Brain microvascular endothelial cell (primary cell): ENCODE measurements at regions not wholly inside any gene's neighbourhood (a gene's known extent, or its start where the extent isn't known, plus 50 kb on each side); places are given as distances from the start of the nearest gene placed in this dataset.

Experiments used
- DNase-seq: peaks from one replicate; pipeline ENCODE4 v3.0.0-alpha.2; 2020
- H3K27ac ChIP-seq: fragments of 250-450 bp; sonication (Bioruptor Pico); 2 replicates; pipeline ENCODE4 v1.5.1; 2020; ENCODE audit warnings: mild to moderate bottlenecking, moderate library complexity
- H3K27me3 ChIP-seq: fragments of 250-450 bp; sonication (Bioruptor Pico); replicated peaks from 2 replicates; pipeline ENCODE4 v1.5.1; 2020; ENCODE audit warnings: mild to moderate bottlenecking
- H3K36me3 ChIP-seq: fragments of 250-450 bp; sonication (Bioruptor Pico); replicated peaks from 2 replicates; pipeline ENCODE4 v1.5.1; 2020; ENCODE audit warnings: mild to moderate bottlenecking
- H3K4me3 ChIP-seq: 2 replicates; pipeline ENCODE4 v1.5.1; 2011; ENCODE audit warnings: low read depth, mild to moderate bottlenecking, control low read depth, low read length, moderate library complexity
- in situ Hi-C: cut with HindIII; loops from 2 replicates; pipeline ENCODE4 v1.10.0; 2017; ENCODE audit warnings: low sequenced_read_pairs, low pct_ligation_motif_present
- TF ChIP-seq, protein P1 (sequence below): IDR thresholded peaks from 2 replicates; pipeline ENCODE4 v1.5.1; 2011; ENCODE audit warnings: low read depth, mild to moderate bottlenecking, moderate library complexity, low read length, control low read depth, inconsistent platforms; ENCODE audit errors: missing control alignments

DNA sequence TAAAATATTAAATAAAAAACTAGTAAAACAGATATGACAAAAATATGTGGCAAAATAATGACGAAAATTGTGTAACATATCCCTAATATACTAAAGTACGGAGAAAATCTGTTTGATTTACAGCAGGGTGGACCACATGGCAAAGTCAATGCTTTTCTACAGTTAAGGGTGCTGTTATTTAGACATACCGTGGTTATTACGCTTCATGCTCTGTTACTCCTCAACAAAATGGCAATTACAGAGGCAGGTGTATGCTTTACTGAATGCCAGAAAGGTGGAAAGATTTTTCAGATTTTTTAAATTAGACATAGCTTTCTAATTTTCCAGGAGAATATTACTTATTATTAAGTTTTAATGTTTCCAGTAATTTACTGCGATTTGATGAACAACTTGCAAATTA is 343.9 kb upstream of the DPYD start:
- TF ChIP-seq, protein P1, sequence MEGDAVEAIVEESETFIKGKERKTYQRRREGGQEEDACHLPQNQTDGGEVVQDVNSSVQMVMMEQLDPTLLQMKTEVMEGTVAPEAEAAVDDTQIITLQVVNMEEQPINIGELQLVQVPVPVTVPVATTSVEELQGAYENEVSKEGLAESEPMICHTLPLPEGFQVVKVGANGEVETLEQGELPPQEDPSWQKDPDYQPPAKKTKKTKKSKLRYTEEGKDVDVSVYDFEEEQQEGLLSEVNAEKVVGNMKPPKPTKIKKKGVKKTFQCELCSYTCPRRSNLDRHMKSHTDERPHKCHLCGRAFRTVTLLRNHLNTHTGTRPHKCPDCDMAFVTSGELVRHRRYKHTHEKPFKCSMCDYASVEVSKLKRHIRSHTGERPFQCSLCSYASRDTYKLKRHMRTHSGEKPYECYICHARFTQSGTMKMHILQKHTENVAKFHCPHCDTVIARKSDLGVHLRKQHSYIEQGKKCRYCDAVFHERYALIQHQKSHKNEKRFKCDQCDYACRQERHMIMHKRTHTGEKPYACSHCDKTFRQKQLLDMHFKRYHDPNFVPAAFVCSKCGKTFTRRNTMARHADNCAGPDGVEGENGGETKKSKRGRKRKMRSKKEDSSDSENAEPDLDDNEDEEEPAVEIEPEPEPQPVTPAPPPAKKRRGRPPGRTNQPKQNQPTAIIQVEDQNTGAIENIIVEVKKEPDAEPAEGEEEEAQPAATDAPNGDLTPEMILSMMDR, result no peak
- in situ Hi-C loops, result no loop called here

DNA sequence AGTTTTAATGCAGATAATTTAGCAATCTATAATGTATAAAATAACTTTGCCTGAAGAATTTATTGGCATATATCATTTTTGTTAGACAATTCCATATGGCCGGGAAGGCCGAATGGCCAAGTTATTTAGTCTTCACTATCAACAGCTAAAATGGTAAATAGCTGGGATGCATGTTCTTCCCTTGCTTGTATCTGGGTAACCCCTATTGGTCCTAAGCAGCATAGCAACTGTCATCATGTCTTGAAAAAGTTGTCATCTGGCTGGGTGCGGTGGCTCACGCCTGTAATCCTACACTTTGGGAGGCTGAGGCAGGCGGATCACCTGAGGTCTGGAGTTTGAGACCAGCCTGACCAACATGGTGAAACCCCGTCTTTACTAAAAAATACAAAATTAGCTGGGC is 340.0 kb upstream of the DPYD start:
- no peak for DNase-seq

More for the DNA sequence above, 343.9 kb upstream of the DPYD start:
- no peak overlapping the region for H3K4me3 ChIP-seq
- no peaks in the 10 kb centered on the region for H3K36me3 ChIP-seq
- H3K27me3 ChIP-seq, result no peaks in the 10 kb centered on the region
- DNase-seq, result no peak
- no peak overlapping the region for H3K27ac ChIP-seq

DNA sequence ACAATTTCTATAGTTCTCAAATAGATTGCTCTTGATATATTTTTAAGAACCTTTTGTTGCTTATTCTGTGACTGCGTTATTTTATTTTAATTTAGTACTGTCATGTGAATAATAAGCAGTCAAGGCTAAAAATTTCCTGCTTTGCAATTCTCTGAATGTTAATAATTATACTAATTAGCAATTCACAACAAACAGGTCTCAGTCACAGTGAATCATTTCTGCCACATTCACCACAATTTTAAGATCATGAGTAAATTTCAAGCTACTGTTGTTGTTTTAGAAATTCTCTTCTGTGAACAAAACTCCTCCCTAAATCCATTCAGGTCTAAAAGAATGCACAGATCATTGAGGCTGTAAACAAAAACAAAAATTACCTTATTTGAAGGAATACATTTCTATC is 339.6 kb upstream of the DPYD start:
- H3K36me3 ChIP-seq, result no peaks in the 10 kb centered on the region
- TF ChIP-seq, protein P1, result no peak
- DNase-seq, result no peak
- no peak overlapping the region for H3K27ac ChIP-seq
- in situ Hi-C loops, result no loop called here
- H3K4me3 ChIP-seq, result no peak overlapping the region
- H3K27me3 ChIP-seq, result no peaks in the 10 kb centered on the region

More for the DNA sequence above, 340.0 kb upstream of the DPYD start:
- Histone ChIP-seq H3K27ac (no peak overlapping the region), H3K4me3 (no peak overlapping the region), H3K27me3 (no peaks in the 10 kb centered on the region), H3K36me3 (no peaks in the 10 kb centered on the region)
- in situ Hi-C loops, result no loop called here
- TF ChIP-seq, protein P1, result peak; percentile 17

DNA sequence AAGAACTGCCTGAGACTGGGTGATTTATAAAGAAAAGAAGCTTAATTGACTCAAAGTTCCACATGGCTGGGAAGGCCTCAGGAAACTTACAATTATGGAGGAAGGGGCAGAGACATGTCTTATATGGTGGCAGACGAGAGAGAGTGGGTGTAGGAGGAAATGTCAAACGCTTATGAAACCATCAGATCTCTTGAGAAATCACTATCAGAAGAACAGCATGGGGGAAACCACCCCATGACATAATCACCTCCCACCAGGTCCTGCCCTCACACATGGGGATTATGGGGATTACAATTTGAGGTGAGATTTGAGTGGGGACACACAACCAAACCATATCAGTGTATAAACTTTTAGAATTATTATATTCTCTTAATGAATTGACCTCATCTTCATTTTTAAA is 335.9 kb upstream of the DPYD start:
- in situ Hi-C loops, result no loop called here
- TF ChIP-seq, protein P1, result no peak
- H3K27ac ChIP-seq, result no peak overlapping the region
- no peak overlapping the region for H3K4me3 ChIP-seq
- H3K27me3 ChIP-seq, result no peaks in the 10 kb centered on the region
- no peak for DNase-seq
- no peaks in the 10 kb centered on the region for H3K36me3 ChIP-seq

DNA sequence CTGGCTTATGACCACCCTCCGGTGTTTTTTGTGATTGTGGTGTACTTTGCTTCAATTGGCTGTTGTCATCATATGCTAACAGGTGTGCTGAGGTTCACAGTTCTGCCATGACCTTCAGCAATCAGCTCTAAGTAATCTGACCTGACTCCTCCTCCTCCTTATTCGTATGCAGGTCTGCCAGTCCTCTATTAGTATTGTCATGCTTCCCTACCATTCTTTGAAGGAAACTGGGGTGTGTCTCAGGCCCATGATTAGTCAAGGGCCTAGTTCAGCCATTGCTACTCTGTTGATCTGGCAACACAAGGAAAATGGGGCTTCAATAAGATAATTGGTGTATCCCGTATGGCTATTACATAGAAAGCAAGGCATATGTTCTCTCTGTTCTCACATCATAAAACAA is 332.3 kb upstream of the DPYD start:
- no peaks in the 10 kb centered on the region for H3K27me3 ChIP-seq
- DNase-seq, result no peak
- no peaks in the 10 kb centered on the region for H3K36me3 ChIP-seq
- no peak overlapping the region for H3K4me3 ChIP-seq
- in situ Hi-C loops, result no loop called here
- H3K27ac ChIP-seq, result no peak overlapping the region
- TF ChIP-seq, protein P1, result no peak

DNA sequence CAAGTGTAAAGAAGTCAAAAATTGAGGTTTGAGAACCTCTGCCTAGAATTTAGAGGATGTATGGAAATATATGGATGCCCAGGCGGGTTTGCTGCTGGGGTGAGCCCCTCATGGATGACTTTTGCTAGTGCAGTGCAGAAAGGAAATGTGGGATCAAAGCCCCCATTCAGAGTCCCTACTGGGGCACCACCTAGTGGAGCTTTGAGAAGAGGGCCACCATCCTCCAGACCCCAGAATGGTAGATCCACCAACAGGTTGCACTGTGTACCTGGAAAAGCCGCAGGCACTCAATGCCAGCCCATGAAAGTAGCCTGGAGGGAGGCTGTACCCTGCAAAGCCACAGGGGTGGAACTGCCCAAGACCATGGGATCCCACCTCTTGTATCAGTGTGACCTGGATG is 330.7 kb upstream of the DPYD start:
- no peak for DNase-seq
- H3K4me3 ChIP-seq, result no peak overlapping the region
- in situ Hi-C loops, result no loop called here
- H3K36me3 ChIP-seq, result no peaks in the 10 kb centered on the region
- H3K27ac ChIP-seq, result no peak overlapping the region
- H3K27me3 ChIP-seq, result no peaks in the 10 kb centered on the region
- TF ChIP-seq, protein P1, result peak; percentile 7
